ENCODE measurements at regions not wholly inside any gene's neighbourhood (a gene's known extent, or its start where the extent isn't known, plus 50 kb on each side); places are given as distances from the start of the nearest gene placed in this dataset.

GRCh38 chr1:75083848-75084514 is 50.2 kb upstream of the LHX8 start:
- TF ChIP-seq, protein P1, sequence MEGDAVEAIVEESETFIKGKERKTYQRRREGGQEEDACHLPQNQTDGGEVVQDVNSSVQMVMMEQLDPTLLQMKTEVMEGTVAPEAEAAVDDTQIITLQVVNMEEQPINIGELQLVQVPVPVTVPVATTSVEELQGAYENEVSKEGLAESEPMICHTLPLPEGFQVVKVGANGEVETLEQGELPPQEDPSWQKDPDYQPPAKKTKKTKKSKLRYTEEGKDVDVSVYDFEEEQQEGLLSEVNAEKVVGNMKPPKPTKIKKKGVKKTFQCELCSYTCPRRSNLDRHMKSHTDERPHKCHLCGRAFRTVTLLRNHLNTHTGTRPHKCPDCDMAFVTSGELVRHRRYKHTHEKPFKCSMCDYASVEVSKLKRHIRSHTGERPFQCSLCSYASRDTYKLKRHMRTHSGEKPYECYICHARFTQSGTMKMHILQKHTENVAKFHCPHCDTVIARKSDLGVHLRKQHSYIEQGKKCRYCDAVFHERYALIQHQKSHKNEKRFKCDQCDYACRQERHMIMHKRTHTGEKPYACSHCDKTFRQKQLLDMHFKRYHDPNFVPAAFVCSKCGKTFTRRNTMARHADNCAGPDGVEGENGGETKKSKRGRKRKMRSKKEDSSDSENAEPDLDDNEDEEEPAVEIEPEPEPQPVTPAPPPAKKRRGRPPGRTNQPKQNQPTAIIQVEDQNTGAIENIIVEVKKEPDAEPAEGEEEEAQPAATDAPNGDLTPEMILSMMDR (IDR thresholded peaks at IDR 0.05), result no peak
- TF ChIP-seq POLR2A (IDR thresholded peaks at IDR 0.05), result no peak
